ENCODE measurements at regions not wholly inside any gene's neighbourhood (a gene's known extent, or its start where the extent isn't known, plus 50 kb on each side); places are given as distances from the start of the nearest gene placed in this dataset.

DNA sequence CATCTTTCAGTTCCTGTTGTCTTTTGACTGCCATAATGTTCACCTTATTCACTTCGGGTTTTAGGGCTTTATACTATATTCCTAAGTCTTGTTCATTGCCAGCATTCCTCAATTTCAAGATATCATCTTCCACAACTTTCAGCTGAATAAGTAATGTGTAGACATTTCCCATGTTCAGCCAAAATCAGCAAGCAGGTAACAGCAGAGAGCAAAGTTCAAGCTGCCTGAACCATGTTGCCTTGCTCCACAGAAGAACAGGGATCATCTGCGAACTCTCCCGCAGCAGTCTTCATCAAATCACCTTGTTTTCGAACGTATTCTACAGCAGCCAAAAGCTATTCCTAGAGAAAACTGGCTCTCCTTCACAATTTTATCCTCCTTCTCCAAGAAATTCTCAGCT, 95.3 kb upstream of the CCDC112 start:
- TF ChIP-seq, protein P1, sequence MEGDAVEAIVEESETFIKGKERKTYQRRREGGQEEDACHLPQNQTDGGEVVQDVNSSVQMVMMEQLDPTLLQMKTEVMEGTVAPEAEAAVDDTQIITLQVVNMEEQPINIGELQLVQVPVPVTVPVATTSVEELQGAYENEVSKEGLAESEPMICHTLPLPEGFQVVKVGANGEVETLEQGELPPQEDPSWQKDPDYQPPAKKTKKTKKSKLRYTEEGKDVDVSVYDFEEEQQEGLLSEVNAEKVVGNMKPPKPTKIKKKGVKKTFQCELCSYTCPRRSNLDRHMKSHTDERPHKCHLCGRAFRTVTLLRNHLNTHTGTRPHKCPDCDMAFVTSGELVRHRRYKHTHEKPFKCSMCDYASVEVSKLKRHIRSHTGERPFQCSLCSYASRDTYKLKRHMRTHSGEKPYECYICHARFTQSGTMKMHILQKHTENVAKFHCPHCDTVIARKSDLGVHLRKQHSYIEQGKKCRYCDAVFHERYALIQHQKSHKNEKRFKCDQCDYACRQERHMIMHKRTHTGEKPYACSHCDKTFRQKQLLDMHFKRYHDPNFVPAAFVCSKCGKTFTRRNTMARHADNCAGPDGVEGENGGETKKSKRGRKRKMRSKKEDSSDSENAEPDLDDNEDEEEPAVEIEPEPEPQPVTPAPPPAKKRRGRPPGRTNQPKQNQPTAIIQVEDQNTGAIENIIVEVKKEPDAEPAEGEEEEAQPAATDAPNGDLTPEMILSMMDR (conservative IDR thresholded peaks at IDR 0.05; ENCODE audit: low read length): no peak
- no peak for TF ChIP-seq EZH2phosphoT487 (IDR thresholded peaks at IDR 0.05; ENCODE audit: borderline replicate concordance, low read depth, low read length)
